ENCODE measurements at regions not wholly inside any gene's neighbourhood (a gene's known extent, or its start where the extent isn't known, plus 50 kb on each side); places are given as distances from the start of the nearest gene placed in this dataset.

DNA sequence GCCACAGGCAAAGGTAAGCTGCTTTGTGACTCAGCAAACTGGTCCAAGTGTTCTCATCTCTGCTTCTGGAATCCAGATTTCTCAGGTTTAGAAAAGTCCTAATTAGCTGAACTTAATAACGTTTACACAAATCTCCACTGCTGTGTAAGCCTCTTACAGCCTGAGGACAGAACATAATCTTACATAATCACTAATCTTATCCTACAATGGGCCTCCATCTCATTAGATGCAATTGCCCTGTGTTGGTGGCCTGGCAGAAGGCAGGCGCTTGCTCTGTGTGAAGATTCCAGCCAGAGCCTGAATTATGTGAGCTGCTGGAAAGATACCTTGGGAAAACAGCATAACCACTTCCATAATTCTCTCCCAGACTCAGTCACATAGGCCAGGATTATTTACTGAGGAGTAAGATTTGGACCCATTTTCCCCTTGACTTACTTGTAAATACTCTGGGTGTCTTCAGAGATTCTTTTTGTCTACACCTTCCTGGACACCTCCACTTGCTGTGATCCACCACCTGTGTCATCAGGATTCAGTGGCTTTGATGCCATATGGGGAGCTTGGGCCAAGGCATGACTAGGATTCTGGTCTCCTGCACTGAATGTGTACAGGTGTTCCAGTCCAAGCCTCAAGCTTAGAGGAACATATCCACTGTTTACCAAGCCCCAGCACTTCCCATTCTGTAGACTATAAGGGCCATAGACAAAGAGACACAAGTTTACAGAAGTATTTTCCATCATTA lies 104.4 kb downstream of the C6orf118 start:
- no peak for TF ChIP-seq EZH2phosphoT487 (IDR thresholded peaks at IDR 0.05; ENCODE audit: low read depth, severe bottlenecking, unreplicated experiment)
- TF ChIP-seq, protein P1, sequence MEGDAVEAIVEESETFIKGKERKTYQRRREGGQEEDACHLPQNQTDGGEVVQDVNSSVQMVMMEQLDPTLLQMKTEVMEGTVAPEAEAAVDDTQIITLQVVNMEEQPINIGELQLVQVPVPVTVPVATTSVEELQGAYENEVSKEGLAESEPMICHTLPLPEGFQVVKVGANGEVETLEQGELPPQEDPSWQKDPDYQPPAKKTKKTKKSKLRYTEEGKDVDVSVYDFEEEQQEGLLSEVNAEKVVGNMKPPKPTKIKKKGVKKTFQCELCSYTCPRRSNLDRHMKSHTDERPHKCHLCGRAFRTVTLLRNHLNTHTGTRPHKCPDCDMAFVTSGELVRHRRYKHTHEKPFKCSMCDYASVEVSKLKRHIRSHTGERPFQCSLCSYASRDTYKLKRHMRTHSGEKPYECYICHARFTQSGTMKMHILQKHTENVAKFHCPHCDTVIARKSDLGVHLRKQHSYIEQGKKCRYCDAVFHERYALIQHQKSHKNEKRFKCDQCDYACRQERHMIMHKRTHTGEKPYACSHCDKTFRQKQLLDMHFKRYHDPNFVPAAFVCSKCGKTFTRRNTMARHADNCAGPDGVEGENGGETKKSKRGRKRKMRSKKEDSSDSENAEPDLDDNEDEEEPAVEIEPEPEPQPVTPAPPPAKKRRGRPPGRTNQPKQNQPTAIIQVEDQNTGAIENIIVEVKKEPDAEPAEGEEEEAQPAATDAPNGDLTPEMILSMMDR (IDR thresholded peaks at IDR 0.05; ENCODE audit: poor library complexity), result no peak
- H3K27ac ChIP-seq, result no peak overlapping the region
- H3K4me1 ChIP-seq (ENCODE audit: insufficient read depth), result no peaks in the 10 kb centered on the region
- no peaks in the 10 kb centered on the region for H4K20me1 ChIP-seq (ENCODE audit: insufficient read depth, poor library complexity, severe bottlenecking)
- no peak overlapping the region for H3K4me3 ChIP-seq
- H3K79me2 ChIP-seq, result no peaks in the 10 kb centered on the region
- DNase-seq (ENCODE audit: low spot score), result no peak
- no peak overlapping the region for H2AFZ ChIP-seq
- 53% methylated on average over 2 of the region's 2 CpGs for WGBS (ENCODE audit: low lambda C conversion rate, missing lambda C conversion rate)
- no peaks in the 10 kb centered on the region for H3K9me3 ChIP-seq (ENCODE audit: low read depth)
- no peaks in the 10 kb centered on the region for H3K27me3 ChIP-seq
- no peaks in the 10 kb centered on the region for H3K36me3 ChIP-seq (replicated peaks; ENCODE audit: insufficient read depth, low read depth)
- no peaks in the 10 kb centered on the region for H3K9me2 ChIP-seq (replicated peaks; ENCODE audit: insufficient read depth)
- no peak overlapping the region for H3K4me2 ChIP-seq

DNA sequence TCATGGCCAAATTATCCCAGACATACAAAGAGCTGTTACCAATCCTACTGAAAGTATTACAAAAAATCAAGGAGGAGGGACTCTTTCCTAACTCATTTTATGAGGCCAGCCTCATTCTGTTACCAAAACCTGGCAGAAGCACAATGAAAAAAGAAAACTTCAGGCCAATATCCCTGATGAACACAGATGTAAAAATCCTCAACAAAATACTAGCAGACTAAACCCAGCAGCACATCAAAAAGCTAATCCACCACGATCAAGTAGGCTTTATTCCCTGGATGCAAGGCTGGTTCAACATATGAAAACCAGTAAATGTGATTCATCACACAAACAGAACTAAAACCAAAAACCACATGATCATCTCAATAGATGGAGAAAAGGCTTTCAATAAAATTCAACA lies 109.2 kb downstream of the C6orf118 start:
- H3K9me3 ChIP-seq (ENCODE audit: low read depth), result no peaks in the 10 kb centered on the region
- H3K4me3 ChIP-seq, result no peak overlapping the region
- no peak overlapping the region for H3K4me2 ChIP-seq
- H3K79me2 ChIP-seq, result no peaks in the 10 kb centered on the region
- 70% methylated on average over 1 of the region's 1 CpG for WGBS (ENCODE audit: low lambda C conversion rate, missing lambda C conversion rate)
- DNase-seq (ENCODE audit: low spot score), result no peak
- no peaks in the 10 kb centered on the region for H4K20me1 ChIP-seq (ENCODE audit: insufficient read depth, poor library complexity, severe bottlenecking)
- TF ChIP-seq EZH2phosphoT487 (IDR thresholded peaks at IDR 0.05; ENCODE audit: low read depth, severe bottlenecking, unreplicated experiment) (no peak), EZH2 (IDR thresholded peaks at IDR 0.05; ENCODE audit: borderline replicate concordance) (no peak)
- TF ChIP-seq, protein P1 (IDR thresholded peaks at IDR 0.05; ENCODE audit: poor library complexity), result no peak
- H3K27me3 ChIP-seq, result no peaks in the 10 kb centered on the region
- H3K27ac ChIP-seq, result no peak overlapping the region
- no peaks in the 10 kb centered on the region for H3K36me3 ChIP-seq (replicated peaks; ENCODE audit: insufficient read depth, low read depth)
- H3K4me1 ChIP-seq (ENCODE audit: insufficient read depth), result no peaks in the 10 kb centered on the region
- no peaks in the 10 kb centered on the region for H3K9me2 ChIP-seq (replicated peaks; ENCODE audit: insufficient read depth)
- H2AFZ ChIP-seq, result no peak overlapping the region

DNA sequence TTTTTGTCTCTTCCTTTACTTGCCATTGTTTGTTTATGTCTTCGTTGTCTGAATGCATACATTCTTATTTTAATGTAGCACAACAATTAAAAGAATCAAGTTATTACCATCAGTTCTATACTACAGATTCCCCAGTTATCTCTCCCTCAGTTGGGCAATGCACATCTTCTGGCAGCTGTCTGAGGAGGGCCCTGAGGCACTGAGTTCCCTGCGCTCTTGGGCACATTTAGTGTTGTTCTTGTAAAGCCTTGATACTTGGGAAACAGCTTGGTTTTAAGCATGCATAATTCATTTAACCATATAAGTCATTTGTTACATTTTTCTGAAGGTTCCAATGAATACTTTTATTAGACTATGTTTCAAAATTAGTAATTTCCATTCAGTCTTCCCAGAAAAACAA lies 117.9 kb downstream of the C6orf118 start:
- Histone ChIP-seq H3K4me2 (no peak overlapping the region), H3K27me3 (no peaks in the 10 kb centered on the region), H3K79me2 (no peaks in the 10 kb centered on the region), H3K36me3 (replicated peaks; ENCODE audit: insufficient read depth, low read depth) (no peaks in the 10 kb centered on the region), H3K9me3 (ENCODE audit: low read depth) (no peaks in the 10 kb centered on the region), H3K27ac (no peak overlapping the region), H4K20me1 (ENCODE audit: insufficient read depth, poor library complexity, severe bottlenecking) (no peaks in the 10 kb centered on the region), H3K4me3 (no peak overlapping the region), H3K9me2 (replicated peaks; ENCODE audit: insufficient read depth) (no peaks in the 10 kb centered on the region), H3K4me1 (ENCODE audit: insufficient read depth) (no peaks in the 10 kb centered on the region), H2AFZ (no peak overlapping the region)
- DNase-seq (ENCODE audit: low spot score), result no peak
- no peak for TF ChIP-seq EZH2phosphoT487 (IDR thresholded peaks at IDR 0.05; ENCODE audit: low read depth, severe bottlenecking, unreplicated experiment)
- TF ChIP-seq EZH2 (IDR thresholded peaks at IDR 0.05; ENCODE audit: borderline replicate concordance), result no peak
- TF ChIP-seq, protein P1 (IDR thresholded peaks at IDR 0.05; ENCODE audit: poor library complexity), result no peak
- 76% methylated on average over 2 of the region's 2 CpGs for WGBS (ENCODE audit: low lambda C conversion rate, missing lambda C conversion rate)
